ENCODE measurements at regions not wholly inside any gene's neighbourhood (a gene's known extent, or its start where the extent isn't known, plus 50 kb on each side); places are given as distances from the start of the nearest gene placed in this dataset.
"Not testable (repeated sequence)": the region's sequence is repeated elsewhere in the genome, so short reads cannot be mapped to it uniquely, and the experiment has no call there.

DNA sequence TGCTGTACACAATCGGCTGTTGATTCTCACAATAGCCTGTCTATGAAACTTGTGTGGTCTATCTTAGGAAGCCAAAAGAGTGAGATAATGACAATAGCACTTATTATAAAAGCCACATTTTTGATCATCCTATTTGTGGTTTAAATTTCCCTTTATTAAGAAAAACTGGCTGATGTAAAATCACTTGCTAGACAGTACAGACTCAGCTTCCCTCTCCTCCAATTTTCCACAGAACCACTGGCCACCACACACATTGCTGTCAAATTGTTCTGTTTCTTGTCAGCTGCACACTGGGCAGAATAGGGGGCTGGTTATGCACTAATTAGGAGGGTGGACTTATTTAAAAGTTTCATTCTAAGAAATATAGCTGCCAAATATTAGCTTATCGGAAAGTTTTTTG lies 425.9 kb downstream of the EPHA3 start:
- in situ Hi-C loops (cut with HindIII; ENCODE audit: low sequenced_read_pairs): no loop called here

DNA sequence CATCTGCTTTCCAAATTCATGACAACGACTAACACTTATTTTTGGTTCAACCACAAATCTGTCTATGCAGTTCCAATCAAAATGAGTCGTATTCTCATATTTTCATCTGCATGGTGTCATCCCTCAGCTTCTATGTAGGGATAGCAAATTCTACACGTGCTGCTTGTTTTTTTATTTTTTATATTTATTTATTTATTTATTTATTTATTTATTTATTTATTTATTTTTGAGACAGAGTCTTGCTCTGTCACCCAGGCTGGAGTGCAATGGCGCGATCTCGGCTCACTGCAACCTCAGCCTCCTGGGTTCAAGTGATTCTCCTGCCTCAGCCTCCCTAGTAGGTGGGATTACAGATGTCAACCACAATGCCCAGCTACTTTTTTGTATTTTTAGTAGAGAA lies 447.2 kb downstream of the EPHA3 start:
- in situ Hi-C loops (cut with HindIII; ENCODE audit: low sequenced_read_pairs): not testable (repeated sequence)

DNA sequence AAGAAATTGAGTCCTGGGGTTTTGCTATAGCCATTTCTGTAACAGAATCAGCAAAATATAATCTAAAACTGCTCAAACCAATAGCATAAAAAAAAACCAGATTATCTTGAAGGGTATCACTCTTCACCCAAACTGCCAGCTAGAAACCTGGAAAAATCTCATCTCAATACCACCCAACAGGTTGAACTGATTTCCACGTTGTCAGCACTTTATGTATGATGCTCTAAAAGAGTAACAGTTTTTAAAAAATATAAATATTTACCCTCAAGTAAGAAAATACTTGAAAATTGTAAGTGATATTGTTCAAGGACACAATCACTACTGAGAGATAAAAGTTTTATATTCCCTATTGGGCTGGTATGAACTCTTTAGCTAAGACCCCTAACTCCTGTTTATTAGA lies 451.3 kb downstream of the EPHA3 start:
- in situ Hi-C loops (cut with HindIII; ENCODE audit: low sequenced_read_pairs): no loop called here

DNA sequence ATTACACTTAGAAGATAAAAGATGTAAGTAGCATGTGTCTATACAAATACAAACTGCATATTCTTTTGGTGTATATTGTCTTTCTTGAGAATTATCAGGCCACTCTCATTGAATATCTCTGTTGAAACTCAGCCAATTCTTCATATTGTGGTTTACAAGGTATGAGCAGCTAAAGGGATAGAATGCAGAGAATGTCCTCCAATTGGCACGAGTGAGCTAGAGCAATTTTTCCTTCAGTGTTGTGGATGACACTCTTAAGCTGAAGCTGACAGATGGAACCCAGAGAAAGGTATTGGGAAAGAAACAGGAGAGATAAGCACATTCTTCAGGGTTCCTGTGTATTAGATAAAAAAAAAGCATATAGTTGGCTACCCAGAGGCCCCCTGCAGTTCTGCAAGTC lies 453.1 kb downstream of the EPHA3 start:
- in situ Hi-C loops (cut with HindIII; ENCODE audit: low sequenced_read_pairs): no loop called here

GRCh38 chr3:89562373-89562772 lies 455.0 kb downstream of the EPHA3 start:
- in situ Hi-C loops (cut with HindIII; ENCODE audit: low sequenced_read_pairs): no loop called here

DNA sequence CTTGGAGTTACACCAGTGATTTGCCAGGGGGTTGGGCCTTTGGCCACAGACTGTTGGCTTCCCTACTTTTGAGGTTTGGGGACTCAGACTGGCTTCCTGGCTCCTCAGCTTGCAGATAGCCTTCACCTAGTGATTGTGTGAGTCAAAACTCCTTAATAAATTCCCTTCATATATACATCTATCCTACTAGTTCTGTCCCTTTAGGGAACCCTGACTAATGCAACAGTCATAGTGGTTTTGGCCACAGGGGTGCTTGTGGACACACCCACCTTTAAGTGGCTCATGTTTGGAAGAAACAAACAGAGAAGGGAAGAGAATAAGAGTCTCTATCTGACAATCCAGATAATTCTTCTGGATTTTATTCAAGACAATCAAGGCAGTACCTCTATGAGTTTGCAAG lies 457.7 kb downstream of the EPHA3 start:
- in situ Hi-C loops (cut with HindIII; ENCODE audit: low sequenced_read_pairs): no loop called here

- in situ Hi-C loops (cut with HindIII; ENCODE audit: low sequenced_read_pairs): no loop called here
Measured at GRCh38 chr3:89570465-89570864, 463.0 kb downstream of the EPHA3 start.

DNA sequence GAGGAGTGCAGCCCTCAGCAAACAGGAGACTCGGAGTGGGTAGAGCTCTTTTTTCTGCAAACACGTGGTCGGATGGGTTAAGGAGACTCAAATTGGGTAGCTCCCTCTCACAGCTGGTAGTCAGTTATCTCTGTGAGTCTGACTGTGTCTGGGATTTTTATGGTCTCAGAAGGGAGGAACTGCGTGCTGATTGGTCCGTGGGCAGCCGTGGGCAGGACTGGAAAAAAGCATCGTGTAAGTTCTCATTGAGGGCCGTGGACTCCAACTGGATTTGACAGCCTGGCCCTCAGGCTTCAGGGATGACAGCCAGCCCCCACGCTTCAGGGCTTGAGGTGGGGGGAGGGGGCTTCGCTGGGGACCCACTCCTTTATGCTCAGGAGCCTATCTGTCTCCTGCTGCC lies 463.9 kb downstream of the EPHA3 start:
- in situ Hi-C loops (cut with HindIII; ENCODE audit: low sequenced_read_pairs): no loop called here

DNA sequence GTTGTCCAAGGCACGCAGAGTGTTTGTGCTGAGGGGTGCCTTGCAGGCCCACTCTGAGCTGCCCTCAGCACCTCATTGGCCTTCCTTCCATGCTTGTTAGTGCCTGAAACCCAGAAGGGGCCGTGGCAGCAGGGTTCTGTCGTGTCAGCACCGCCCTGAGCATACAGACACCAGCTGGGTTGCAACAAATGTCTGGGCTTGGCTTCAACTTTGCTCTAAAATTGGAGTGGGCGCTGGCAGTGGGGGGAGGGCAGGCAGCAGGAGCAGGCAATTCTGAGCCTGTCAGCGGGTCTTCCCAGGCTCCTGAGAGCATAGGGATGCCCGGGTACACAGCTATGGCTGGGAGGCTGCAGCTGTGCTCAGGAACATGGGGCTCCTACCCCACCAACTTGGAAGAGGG lies 464.3 kb downstream of the EPHA3 start:
- in situ Hi-C loops (cut with HindIII; ENCODE audit: low sequenced_read_pairs): no loop called here

DNA sequence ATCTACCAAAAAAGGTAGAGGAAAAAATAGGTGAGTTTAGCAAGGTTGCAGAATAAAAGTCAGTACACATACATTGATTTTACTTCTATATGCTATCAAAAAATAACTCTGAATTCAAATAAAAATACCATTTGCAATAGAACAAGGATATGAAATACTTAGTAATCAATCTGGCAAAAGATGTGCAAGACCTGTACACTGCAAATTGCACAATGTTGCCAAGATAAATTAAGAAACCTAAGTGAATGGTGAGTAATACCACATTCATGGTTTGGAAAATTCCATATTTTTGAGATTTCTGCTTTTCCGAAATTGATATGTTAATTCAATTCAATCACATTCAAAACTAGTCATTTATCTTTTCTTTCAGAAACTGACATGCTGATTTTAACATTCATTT lies 464.8 kb downstream of the EPHA3 start:
- in situ Hi-C loops (cut with HindIII; ENCODE audit: low sequenced_read_pairs): no loop called here

GRCh38 chr3:89576417-89576816 lies 469.0 kb downstream of the EPHA3 start:
- in situ Hi-C loops (cut with HindIII; ENCODE audit: low sequenced_read_pairs): no loop called here

- in situ Hi-C loops (cut with HindIII; ENCODE audit: low sequenced_read_pairs): no loop called here
Measured at GRCh38 chr3:89577637-89578530, 470.5 kb downstream of the EPHA3 start.

- in situ Hi-C loops (cut with HindIII; ENCODE audit: low sequenced_read_pairs): no loop called here
Measured at GRCh38 chr3:89580859-89581258, 473.4 kb downstream of the EPHA3 start.

DNA sequence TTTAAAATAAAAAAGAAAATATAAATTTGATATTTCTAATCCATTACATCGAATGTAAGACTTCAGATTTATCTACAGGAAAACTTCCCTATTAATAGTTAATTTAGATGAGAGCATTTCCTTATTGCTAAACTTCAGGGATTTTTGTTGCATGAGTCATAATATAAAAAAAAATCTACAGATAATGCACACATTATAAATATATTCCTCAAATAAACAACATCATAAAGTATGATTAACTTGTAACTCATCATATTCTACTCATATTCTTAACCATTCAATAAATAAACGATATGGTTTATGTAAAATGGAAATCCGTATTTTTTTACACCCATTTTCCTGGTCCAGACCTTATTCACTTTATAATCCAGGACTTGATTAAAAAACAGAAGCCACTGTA lies 477.0 kb downstream of the EPHA3 start:
- in situ Hi-C loops (cut with HindIII; ENCODE audit: low sequenced_read_pairs): no loop called here

DNA sequence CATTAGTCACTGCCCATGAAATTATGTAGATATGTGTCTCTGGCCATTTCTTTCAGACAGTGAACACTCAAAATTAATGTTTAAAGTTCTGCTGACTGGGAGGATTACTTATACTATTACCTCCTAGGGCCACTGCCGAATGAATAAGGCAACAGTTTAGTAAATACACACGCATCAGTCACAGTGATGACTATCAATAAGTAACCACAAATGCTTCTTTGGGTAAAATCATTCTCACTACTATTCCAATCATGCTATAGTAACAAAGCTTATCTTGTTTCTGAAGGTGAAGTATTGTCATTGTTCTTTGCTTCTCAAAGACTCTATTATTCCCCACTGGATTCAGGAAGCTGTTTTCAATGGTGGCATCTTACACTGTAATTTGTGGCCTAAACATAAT lies 478.8 kb downstream of the EPHA3 start:
- in situ Hi-C loops (cut with HindIII; ENCODE audit: low sequenced_read_pairs): no loop called here

DNA sequence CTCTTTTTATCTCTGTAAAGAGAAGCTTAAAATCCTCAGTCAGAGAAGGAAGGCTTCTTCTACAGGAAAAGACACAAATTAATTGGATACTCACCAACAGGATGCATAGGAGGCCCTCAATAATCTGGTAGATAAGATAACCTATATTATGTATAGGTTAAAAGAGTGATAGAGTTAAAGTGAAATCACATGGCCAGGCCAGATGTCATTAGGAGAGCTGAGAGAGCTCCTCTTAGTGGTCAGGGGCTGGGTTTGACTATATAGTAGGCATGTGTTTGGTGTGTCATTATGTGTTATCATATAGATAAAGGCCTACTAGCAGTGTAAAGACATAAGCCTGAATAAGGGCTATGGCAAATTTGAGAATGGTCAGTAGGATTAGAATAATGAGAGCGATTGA lies 479.3 kb downstream of the EPHA3 start:
- in situ Hi-C loops (cut with HindIII; ENCODE audit: low sequenced_read_pairs): no loop called here

- in situ Hi-C loops (cut with HindIII; ENCODE audit: low sequenced_read_pairs): no loop called here
Measured at GRCh38 chr3:89606151-89606550, 498.7 kb downstream of the EPHA3 start.

DNA sequence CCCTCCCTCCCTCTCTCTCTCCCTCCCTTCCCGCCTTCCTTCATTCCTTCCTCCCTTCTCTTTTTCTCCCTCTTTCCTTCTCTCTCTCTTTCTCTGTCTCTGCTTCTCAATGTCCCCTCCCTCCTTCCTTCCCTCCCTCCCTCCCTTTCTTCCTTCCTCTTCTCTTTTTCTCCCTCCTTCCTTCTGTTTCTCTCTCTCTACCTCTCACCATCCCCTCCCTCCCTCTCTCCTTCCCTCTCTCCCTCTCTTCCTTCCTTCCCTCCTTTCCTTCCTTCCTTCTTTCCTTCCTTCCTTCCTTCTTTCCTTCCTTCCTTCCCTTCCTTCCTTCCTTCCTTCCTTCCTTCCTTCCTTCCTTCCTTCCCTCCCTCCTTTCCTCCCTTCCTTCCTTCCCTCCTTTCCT lies 504.6 kb downstream of the EPHA3 start:
- in situ Hi-C loops (cut with HindIII; ENCODE audit: low sequenced_read_pairs): no loop called here

GRCh38 chr3:89613241-89613640 lies 505.8 kb downstream of the EPHA3 start:
- in situ Hi-C loops (cut with HindIII; ENCODE audit: low sequenced_read_pairs): no loop called here

- in situ Hi-C loops (cut with HindIII; ENCODE audit: low sequenced_read_pairs): no loop called here
Measured at GRCh38 chr3:89617706-89618105, 510.3 kb downstream of the EPHA3 start.

DNA sequence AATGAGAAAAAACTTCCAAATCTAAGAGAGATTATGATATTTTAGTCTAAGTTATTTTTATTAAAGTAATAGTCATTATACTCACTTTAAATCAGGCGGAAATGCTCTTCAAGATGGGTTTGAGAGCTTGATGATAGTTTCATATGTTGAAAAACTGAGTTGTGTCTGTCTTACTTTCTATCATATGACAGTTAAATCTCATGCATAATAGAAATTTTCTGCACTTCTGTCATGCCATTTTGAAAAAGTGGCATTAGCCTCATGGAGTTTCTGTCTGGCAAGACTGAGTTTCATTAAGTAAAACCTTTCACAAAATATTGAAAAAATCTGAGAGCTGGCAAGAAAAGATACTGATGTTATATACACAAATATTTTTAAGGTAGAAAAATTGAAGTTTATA lies 511.8 kb downstream of the EPHA3 start:
- in situ Hi-C loops (cut with HindIII; ENCODE audit: low sequenced_read_pairs): no loop called here

- in situ Hi-C loops (cut with HindIII; ENCODE audit: low sequenced_read_pairs): no loop called here
Measured at GRCh38 chr3:89622063-89622700, 514.8 kb downstream of the EPHA3 start.

Data from endothelial cell of hepatic sinusoid (primary cell).